ENCODE measurements at regions not wholly inside any gene's neighbourhood (a gene's known extent, or its start where the extent isn't known, plus 50 kb on each side); places are given as distances from the start of the nearest gene placed in this dataset.

- ATAC-seq, result no peak
- TF ChIP-seq PATZ1 (CRISPR knock-in tag; IDR thresholded peaks at IDR 0.05; ENCODE audit: borderline replicate concordance), result no peak
- no peak for TF ChIP-seq RARB (CRISPR knock-in tag; IDR thresholded peaks at IDR 0.05)
- TF ChIP-seq ZNF565 (CRISPR knock-in tag; conservative IDR thresholded peaks at IDR 0.05; ENCODE audit: low read depth), result no peak
- TF ChIP-seq CSDC2 (CRISPR knock-in tag; IDR thresholded peaks at IDR 0.05), result no peak
- TF ChIP-seq ARNTL (CRISPR knock-in tag; IDR thresholded peaks at IDR 0.05; ENCODE audit: borderline replicate concordance, low read depth), result no peak
- TF ChIP-seq CSRNP3 (CRISPR knock-in tag; IDR thresholded peaks at IDR 0.05), result no peak
- no peak for TF ChIP-seq CREB5 (CRISPR knock-in tag; IDR thresholded peaks at IDR 0.05; ENCODE audit: low read depth)
- no peak for TF ChIP-seq SNAI2 (CRISPR knock-in tag; IDR thresholded peaks at IDR 0.05)
- no peak for TF ChIP-seq ESRRG (CRISPR knock-in tag; IDR thresholded peaks at IDR 0.05)
- no peak for TF ChIP-seq POU6F1 (CRISPR knock-in tag; IDR thresholded peaks at IDR 0.05; ENCODE audit: borderline replicate concordance, low read depth)
- TF ChIP-seq GLIS3 (CRISPR knock-in tag; IDR thresholded peaks at IDR 0.05), result no peak
- no peak for TF ChIP-seq TSHZ2 (CRISPR knock-in tag; IDR thresholded peaks at IDR 0.05)
- TF ChIP-seq ZFP3 (CRISPR knock-in tag; IDR thresholded peaks at IDR 0.05), result no peak
- TF ChIP-seq PPARA (CRISPR knock-in tag; IDR thresholded peaks at IDR 0.05; ENCODE audit: borderline replicate concordance), result no peak
- TF ChIP-seq TCF4 (CRISPR knock-in tag; IDR thresholded peaks at IDR 0.05; ENCODE audit: borderline replicate concordance), result no peak
- TF ChIP-seq ZNF8 (CRISPR knock-in tag; IDR thresholded peaks at IDR 0.05), result no peak
- TF ChIP-seq TOX (CRISPR knock-in tag; IDR thresholded peaks at IDR 0.05; ENCODE audit: borderline replicate concordance), result no peak
- no peak for TF ChIP-seq OSR1 (CRISPR knock-in tag; IDR thresholded peaks at IDR 0.05)
- TF ChIP-seq ISL1 (CRISPR knock-in tag; IDR thresholded peaks at IDR 0.05), result no peak
These were observed 762.5 kb downstream of the CBLN4 start for GRCh38 chr20:55242853-55243252.

- TF ChIP-seq ZFP3 (CRISPR knock-in tag; IDR thresholded peaks at IDR 0.05), result no peak
- no peak for TF ChIP-seq GLIS3 (CRISPR knock-in tag; IDR thresholded peaks at IDR 0.05)
- TF ChIP-seq SNAI2 (CRISPR knock-in tag; IDR thresholded peaks at IDR 0.05), result no peak
- TF ChIP-seq CSDC2 (CRISPR knock-in tag; IDR thresholded peaks at IDR 0.05), result no peak
- TF ChIP-seq ZNF565 (CRISPR knock-in tag; conservative IDR thresholded peaks at IDR 0.05; ENCODE audit: low read depth), result no peak
- TF ChIP-seq POU6F1 (CRISPR knock-in tag; IDR thresholded peaks at IDR 0.05; ENCODE audit: borderline replicate concordance, low read depth), result no peak
- no peak for TF ChIP-seq OSR1 (CRISPR knock-in tag; IDR thresholded peaks at IDR 0.05)
- TF ChIP-seq PATZ1 (CRISPR knock-in tag; IDR thresholded peaks at IDR 0.05; ENCODE audit: borderline replicate concordance), result no peak
- no peak for TF ChIP-seq TSHZ2 (CRISPR knock-in tag; IDR thresholded peaks at IDR 0.05)
- no peak for TF ChIP-seq TOX (CRISPR knock-in tag; IDR thresholded peaks at IDR 0.05; ENCODE audit: borderline replicate concordance)
- no peak for TF ChIP-seq ARNTL (CRISPR knock-in tag; IDR thresholded peaks at IDR 0.05; ENCODE audit: borderline replicate concordance, low read depth)
- TF ChIP-seq RARB (CRISPR knock-in tag; IDR thresholded peaks at IDR 0.05), result no peak
- no peak for TF ChIP-seq ZFP30 (CRISPR knock-in tag; IDR thresholded peaks at IDR 0.05)
- no peak for TF ChIP-seq PPARA (CRISPR knock-in tag; IDR thresholded peaks at IDR 0.05; ENCODE audit: borderline replicate concordance)
These were observed 763.9 kb downstream of the DOK5 start for GRCh38 chr20:55239269-55239668.

More at GRCh38 chr20:55239269-55239668, 763.9 kb downstream of the DOK5 start:
- no peak for ATAC-seq

All from SK-N-SH treated with all-trans-retinoic acid at 6 μM for 48 hours (cell line).